Activated naive CD4-positive, alpha-beta T cell treated with anti-CD3 and anti-CD28 coated beads, Interleukin-2, amount 50 U/mL, for 72 hours (primary cell): ENCODE measurements at regions not wholly inside any gene's neighbourhood (a gene's known extent, or its start where the extent isn't known, plus 50 kb on each side); places are given as distances from the start of the nearest gene placed in this dataset.
A peak's percentile ranks its signal among the peaks of the same experiment; 100 is the strongest.

Experiments used
- ATAC-seq, 2 donors: fragments of 150-1000 bp; cut with Tn5 transposase; 2 replicates each; pipeline ENCODE4 v1.10.0; 2021; ENCODE audit warnings: mild to moderate bottlenecking in 2 of 2, moderate library complexity in 2 of 2
- DNase-seq, 2 donors: peaks; one replicate each; pipeline ENCODE4 v3.0.0; 2021 to 2022; ENCODE audit warnings: low spot score in 2 of 2
- H3K27ac Mint-ChIP-seq, 2 donors: one replicate each; pipeline ENCODE4 v1.8.0; 2022; ENCODE audit warnings: mild to moderate bottlenecking in 2 of 2, mixed read lengths in 2 of 2
- H3K36me3 Mint-ChIP-seq, 2 donors: one replicate each; pipeline ENCODE4 v1.8.0; 2022; ENCODE audit warnings: mixed read lengths in 2 of 2
- H3K9me3 Mint-ChIP-seq, 2 donors: one replicate each; pipeline ENCODE4 v1.8.0; 2022; ENCODE audit warnings: mixed read lengths in 2 of 2

DNA sequence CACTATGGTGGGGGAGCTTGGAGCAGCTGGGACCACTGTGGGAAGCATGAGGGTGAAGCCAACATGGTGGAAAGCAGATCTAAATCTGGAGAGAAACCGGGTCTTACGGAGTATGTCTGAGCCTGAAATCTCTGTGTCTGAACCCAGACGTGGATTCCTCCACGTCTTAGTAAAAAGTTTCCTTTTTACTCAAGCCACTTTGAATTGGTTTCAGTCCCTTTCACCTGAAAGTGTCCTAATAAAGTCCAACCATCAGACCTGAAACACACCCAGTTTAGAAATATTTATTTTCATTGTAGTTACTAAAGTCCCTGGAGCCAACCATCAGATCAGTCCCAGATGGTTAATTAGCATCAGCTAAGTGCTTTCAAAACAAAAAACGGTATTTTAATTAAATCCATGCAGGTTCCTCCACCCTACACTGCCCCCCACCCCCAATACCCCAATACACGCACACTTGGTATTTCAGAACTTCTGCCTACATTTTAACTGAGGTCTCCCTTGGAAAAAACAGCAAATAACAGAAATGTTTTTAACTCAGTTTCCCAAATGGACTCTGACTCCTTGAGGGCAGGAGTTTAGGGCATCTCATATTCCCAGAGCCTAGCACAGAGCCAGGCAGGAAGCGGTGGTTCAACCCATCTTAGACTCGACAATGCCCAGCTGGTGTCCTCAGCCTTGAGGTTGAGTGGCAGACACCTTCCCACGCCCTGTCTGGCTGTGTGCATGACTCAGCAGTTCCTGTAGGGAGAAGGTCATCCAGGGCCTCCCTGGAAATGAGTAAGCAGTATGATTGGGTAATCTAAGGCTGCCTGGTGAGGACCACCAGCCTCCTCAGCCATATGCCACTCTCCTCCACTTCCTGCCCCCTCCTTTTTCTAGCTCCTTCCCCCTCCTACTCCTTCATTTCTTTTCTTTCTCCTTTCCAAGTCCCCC, 175.8 kb downstream of the TTC8 start:
- Mint-ChIP-seq H3K36me3 (no peaks in the 10 kb centered on the region), H3K9me3 (peaks cover 0 to 6% of the 10 kb centered on the region in 2 donors), H3K27ac (peak overlapping the region in 1 of 2 donors; percentile 4)
- ATAC-seq (peak; percentile 64 to 70), DNase-seq (peak in 1 of 2 donors; percentile 17)

DNA sequence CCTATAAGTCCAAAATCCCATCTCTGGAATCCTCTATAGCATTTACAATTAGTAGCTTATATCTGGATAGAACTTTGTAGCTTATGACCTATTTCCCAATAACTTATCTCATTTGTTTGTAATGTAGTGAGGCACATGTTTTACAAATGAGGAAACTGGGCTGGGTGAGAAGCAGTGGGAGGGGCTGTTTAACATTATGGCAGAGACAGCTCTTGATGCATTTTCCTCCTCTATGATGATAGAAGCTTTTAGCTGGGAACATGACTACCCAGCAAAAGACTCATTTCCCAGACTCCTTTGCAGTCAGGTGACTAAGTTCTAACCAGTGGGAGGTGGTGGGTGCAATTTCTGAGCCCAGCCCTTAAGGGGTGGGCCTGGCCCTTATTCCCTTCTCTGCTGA, 179.7 kb downstream of the TTC8 start:
- DNase-seq (no peak), ATAC-seq (no peak)
- no peak overlapping the region for H3K27ac Mint-ChIP-seq
- H3K9me3 Mint-ChIP-seq = peaks cover 0 to 6% of the 10 kb centered on the region in 2 donors
- H3K36me3 Mint-ChIP-seq = no peaks in the 10 kb centered on the region

DNA sequence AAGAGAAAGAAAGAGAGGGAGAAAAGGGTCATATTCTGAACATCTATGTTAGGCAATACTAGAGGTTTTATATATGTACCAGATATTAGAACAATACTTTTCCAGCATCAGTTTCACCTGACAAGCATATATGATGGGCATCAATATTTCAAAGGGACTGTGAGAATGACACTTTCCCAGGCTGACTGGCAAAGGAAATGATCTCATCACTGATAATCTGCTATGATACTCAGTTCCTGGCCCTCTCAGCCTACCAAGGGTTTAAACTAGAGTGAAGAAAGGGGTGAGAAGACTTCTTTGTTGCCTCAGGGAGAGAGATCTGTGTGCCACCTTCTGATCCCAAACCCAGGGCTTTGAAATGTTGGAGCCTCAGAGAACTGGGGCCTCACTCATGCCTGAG, 183.5 kb downstream of the TTC8 start:
- no peak for DNase-seq
- H3K9me3 Mint-ChIP-seq = peaks cover 0 to 6% of the 10 kb centered on the region in 2 donors
- no peaks in the 10 kb centered on the region for H3K36me3 Mint-ChIP-seq
- ATAC-seq = peak; percentile 41 to 68
- no peak overlapping the region for H3K27ac Mint-ChIP-seq

DNA sequence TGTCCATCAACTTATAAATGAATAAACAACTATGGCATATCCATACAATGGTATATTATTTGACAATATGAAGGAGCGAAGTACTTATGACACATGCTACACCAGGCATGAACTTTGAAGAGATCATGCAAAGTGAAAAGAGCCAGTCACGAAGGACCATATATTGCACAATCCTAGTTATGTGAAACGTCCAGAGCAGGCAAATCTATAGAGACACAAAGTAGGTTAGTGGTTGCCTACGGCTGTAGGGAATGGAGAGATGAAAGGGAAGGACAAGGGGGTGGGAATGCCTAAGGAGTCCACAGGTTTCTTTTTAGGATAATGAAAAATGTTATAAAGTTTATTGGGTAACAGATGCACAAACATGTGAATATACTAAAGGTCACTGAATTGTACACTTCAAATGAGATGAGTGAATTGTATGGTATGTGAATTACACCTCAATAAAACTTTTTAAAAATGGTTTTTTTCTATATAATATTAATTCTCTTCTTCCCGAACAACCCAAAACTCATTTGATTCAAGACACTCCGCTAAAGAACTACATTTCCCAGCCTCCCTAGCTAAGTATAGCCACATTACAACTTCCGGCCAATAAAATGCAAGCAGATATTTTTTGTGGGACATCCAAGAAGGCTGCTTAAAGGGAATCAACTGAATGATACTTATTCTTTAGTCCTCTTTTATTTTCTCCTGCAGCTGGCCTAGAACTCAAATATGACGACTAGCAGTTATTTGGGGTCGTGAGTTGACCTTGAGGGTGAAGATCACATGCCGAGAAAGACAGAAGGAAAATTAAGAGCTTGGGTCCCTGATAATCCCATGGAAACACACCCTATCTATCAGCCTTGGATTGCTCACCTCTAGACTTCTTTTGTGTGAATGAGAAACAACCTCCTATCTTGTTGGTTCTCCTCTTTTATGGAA, 187.2 kb downstream of the TTC8 start:
- H3K9me3 Mint-ChIP-seq = no peaks in the 10 kb centered on the region
- no peak for DNase-seq
- ATAC-seq = no peak
- H3K27ac Mint-ChIP-seq = no peak overlapping the region
- no peaks in the 10 kb centered on the region for H3K36me3 Mint-ChIP-seq

DNA sequence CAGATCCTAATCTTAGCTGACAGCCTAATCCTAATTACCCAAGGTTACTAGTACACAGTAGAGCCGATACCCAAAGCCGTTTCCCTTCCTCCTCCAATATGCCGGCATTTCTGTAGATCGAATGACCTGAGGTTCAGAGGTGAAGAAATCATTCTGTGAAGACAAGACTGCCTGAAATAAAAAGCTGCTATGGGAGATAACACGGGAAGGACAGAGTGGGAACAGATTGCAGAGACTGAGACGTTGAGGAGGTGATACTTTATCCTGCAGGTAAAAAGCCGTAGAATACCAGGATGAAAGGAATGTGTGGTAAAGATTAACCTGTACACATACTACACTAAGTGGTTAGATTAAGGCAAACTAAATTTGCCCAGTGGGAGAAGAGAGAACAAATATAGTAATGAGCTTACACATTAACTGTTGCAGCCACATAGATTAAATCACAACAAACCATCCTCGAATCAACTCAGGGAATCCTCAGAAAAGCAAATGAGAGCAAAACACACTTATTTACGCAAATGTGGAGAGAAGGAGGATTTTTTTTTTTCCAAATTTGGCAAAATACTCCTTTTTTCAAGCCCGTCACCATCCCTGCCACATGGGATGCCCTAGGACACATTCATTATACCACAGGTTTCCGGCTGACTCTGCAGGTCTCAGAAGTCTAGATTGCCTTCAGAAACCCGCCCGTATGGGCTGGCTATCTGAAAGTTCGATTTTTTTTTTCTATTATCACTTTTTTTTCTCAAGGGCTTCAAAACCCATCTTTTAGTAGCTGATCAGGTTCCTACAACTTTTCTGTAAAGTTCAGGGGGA, 188.0 kb downstream of the TTC8 start:
- H3K36me3 Mint-ChIP-seq = no peaks in the 10 kb centered on the region
- DNase-seq (no peak), ATAC-seq (no peak)
- H3K27ac Mint-ChIP-seq = no peak overlapping the region
- no peaks in the 10 kb centered on the region for H3K9me3 Mint-ChIP-seq

DNA sequence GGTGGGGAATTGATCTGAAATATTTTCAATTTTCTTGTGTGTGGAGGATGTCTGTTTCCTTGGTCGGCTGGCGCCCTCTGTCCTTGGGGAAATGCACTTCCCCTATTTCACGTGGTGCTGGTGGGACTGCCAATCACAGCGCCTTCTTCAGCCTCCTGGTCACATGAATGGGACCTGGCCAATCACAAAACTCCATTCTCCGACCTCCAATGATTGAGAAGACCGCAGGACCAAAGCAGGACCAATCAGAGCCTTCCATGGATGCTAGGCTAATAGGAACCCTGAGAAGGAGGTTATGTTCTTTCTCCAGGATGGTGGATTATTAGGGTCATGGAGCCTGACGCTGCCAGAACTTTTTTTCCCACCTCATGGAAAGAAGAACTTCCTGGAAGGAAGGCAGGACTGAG, 188.7 kb downstream of the TTC8 start:
- DNase-seq (no peak), ATAC-seq (peak; percentile 34 to 35)
- H3K9me3 Mint-ChIP-seq = no peaks in the 10 kb centered on the region
- no peaks in the 10 kb centered on the region for H3K36me3 Mint-ChIP-seq
- no peak overlapping the region for H3K27ac Mint-ChIP-seq

DNA sequence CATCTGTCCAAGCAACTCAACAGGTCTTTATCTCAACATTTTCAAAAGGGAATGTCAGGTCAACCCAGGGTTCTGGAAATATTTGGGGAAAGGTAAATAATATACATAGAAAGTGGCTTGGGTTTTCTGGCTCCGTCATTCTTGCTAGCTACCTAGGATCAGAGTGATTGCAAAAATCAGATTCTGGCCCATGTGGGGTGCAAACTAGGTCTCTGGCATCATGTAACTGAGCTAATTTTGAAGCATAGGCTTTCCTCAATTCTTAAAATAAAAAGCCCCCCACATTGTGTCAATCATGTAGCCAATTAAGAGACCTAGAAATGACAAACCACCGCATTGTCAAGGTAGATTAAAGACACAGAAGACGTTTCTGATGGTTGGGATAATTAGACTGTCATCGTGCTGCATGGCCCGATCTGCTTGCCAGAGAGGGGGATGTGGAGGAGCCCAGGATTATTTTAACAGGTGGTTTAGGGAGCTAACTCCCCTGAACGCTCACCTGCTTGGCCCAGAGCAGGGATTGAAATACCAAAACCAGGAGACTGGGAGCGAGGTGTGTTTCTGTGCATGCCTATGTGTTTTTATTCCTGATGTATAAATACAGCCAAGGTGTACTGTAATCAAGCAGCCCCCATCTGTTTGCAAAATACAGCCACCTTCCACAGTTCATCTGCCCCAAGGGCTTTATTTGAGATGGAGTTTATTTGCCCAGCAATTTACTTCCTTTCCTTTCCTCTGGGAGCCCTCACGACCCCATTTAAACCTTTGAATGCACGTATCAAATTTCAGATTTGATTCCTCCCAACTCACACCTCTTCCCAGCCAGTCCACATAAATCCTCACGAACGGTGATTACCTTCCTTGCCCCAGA, 189.5 kb downstream of the TTC8 start:
- Mint-ChIP-seq H3K36me3 (no peaks in the 10 kb centered on the region), H3K9me3 (no peaks in the 10 kb centered on the region), H3K27ac (no peak overlapping the region)
- DNase-seq (no peak), ATAC-seq (no peak)

DNA sequence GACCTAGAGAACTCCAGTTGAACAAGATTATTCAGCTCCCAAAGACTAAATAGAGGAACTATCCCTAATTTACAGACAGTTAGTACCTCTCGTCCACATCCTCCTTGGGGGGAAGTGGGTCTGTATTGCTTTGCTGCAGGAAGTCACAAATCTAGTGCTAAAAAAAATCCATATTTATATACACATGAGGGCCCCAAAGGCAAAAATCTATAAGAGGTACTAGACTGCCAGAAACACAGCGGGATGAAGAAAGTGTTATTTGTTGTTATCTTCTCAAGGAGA, 190.1 kb downstream of the TTC8 start:
- Mint-ChIP-seq H3K9me3 (no peaks in the 10 kb centered on the region), H3K36me3 (no peaks in the 10 kb centered on the region), H3K27ac (no peak overlapping the region)
- DNase-seq (no peak), ATAC-seq (no peak)

DNA sequence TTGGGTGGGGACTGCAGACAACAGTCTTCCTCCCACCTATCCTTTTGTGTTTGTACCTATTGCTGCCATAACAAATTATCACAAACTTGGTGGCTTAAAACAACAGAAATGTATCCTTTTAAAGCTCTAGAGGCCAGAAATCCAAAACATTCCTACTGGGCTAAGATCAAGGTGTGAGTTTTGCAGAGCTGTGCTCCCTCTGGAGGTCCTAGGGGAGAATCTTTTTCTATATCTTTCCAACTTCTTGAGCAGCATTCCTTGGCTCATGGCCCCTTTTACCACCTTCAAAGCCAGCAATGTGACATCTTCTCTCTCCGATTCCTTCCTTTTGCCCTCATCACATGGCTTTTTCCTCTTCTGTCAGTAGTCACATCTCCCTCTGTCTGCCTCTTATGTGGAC, 190.6 kb downstream of the TTC8 start:
- ATAC-seq = no peak
- DNase-seq = no peak
- Mint-ChIP-seq H3K9me3 (no peaks in the 10 kb centered on the region), H3K36me3 (no peaks in the 10 kb centered on the region), H3K27ac (no peak overlapping the region)

DNA sequence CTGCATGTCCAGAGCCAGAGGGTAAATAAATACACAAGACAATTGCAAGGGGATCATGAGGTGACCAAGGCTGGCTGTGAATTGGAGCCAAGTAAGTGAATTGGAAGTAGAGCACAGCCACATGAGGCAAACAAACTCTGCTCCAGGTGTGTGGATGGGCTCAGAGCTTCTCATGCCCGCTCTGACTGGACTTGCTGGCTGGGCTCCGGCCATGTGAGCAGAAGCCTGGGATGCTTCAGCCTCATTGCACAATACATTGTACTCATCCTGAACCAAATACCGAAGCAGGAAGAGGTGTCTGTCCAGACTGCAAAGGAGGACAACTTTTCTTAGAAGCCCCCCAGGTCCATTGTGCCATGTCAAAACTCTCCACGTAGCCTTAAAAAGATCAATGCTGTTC, 193.0 kb downstream of the TTC8 start:
- Mint-ChIP-seq H3K27ac (no peak overlapping the region), H3K9me3 (no peaks in the 10 kb centered on the region), H3K36me3 (no peaks in the 10 kb centered on the region)
- ATAC-seq (no peak), DNase-seq (no peak)

DNA sequence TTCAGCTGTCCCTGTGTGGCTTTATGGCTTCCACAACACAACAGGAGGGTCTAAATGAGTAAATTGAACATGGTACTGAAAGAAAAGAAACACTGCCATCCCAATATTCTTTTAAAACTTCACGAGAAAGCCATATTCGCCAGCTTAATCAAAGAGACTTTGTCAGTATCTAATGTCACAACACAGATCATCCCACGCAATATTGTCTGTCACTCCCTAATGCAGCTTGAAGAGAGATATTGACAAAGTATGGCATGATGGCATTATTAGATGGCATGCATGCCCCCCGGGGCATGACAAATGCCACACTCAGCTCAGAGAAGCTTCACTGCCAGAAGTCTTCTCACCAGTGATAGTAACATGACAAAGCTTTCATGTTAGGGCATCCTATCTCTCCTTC, 197.8 kb downstream of the TTC8 start:
- ATAC-seq = no peak
- H3K36me3 Mint-ChIP-seq = no peaks in the 10 kb centered on the region
- DNase-seq = no peak
- H3K9me3 Mint-ChIP-seq = no peaks in the 10 kb centered on the region
- H3K27ac Mint-ChIP-seq = no peak overlapping the region

DNA sequence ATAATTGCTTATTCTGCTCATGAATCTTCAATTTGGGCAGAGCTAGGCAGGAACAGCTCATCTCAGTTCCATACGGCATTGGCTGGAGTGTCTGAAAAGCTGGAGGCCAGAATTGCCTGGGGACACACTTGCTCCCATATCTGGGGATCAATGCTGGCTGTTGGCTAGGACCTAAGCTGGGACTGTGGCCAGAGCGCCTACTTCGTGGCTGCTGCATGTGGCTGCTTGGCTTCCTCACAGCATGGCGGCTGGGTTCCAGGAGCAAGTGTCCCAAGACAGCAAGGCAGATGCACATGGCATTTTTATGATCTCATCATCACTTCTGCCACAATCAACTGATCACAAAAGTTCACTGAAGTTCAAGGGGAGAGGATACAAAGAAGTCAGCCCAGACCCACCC, 200.2 kb downstream of the TTC8 start:
- Mint-ChIP-seq H3K27ac (no peak overlapping the region), H3K36me3 (no peaks in the 10 kb centered on the region), H3K9me3 (no peaks in the 10 kb centered on the region)
- no peak for ATAC-seq
- no peak for DNase-seq

DNA sequence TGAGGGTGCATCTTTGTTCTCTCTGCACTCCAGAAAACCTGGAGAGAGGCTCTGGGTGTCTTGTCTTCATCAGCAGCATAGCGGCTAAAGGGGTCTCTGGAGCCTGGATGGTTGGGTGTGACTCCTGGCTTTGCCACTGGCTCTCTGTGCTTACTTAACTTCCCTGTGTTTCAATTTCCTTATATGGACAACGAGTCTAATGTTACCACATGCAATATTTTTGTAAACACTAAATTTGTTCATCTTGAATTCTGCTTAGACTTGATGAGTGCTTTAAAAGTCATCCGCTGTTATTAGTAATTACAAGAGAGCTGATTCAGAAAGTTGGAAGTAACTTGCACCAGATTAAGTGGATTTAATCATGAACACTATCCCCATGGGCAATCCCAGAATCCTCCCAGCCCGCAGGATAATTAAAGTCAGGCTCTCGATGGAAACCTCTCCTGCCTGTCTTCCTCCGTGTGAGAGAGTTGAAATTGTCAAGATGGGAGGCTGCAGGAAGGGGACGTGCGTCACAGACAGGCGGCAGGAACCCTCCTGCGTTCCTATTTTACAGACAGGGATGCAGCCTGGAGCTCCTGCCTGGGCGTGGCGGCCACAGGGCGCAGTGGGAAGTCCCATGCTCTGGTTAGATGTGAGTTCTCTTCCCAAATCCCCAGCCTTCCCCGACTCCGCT, 201.2 kb downstream of the TTC8 start:
- DNase-seq = no peak
- no peak for ATAC-seq
- Mint-ChIP-seq H3K9me3 (no peaks in the 10 kb centered on the region), H3K36me3 (no peaks in the 10 kb centered on the region), H3K27ac (no peak overlapping the region)

DNA sequence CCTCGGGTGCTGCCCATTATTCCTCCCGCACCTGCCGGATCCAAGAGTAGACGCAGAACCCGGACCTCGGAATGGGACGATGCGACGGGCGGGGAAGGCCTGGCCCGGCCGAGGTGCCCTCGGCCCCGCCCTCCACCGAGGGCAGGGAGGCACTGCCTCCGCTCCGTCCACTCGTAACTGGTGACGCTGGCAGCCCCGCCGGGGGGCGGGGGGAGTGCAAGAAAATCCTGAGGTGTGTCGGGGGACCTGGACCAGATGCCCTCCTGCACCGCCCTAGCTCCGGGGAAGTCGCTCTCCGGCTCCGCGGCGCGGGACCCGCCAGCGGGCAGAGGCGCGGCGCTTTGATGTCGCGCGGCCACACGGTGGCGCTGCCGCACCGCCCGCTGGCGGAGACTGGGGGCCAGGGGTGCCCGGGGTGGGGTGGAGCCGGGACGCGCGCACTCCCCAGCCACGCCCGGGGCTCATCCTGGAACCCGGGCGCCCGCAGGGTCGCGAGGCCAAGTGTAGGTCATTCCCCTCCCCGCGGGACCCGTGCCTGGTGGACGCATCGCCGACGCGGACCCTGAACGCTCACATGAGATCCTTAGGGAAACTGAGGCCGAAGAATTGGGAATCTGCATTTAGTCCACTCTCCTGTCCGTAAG, 202.8 kb downstream of the TTC8 start:
- ATAC-seq (peak; percentile 93 to 94), DNase-seq (peak; percentile 69 to 77)
- H3K9me3 Mint-ChIP-seq = no peaks in the 10 kb centered on the region
- no peak overlapping the region for H3K27ac Mint-ChIP-seq
- H3K36me3 Mint-ChIP-seq = no peaks in the 10 kb centered on the region

DNA sequence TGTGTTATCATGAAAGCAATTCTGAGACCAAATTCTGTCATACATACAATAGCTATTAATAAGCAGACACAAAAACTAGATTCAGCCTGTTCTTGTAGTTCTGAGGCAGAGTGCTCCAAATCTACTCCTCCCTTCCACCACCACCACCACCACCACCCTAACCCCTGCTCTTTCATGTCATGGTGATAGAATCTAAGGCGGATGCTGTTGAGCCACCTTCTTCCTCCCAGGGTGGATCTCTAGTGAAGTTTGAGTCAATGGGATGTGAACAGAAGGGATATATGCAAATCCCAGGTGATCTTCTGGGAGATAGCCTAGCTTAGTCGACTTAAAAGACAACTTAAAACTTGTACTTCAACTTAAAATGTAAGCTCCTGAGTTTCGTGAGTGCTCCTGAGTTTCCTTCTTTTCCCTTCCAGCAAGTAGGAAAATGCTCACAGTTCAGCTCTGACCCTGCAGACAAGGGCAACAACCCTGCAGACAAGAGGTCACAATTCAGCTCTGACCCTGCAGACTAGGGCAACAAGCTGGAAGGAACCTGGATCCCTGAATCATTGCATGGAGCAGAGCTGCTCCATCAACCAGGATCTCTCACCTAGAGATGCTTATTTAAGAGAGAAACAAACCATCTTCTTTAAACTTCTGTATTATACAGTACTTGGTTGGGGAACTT, 204.1 kb downstream of the TTC8 start:
- DNase-seq (no peak), ATAC-seq (no peak)
- Mint-ChIP-seq H3K27ac (no peak overlapping the region), H3K36me3 (no peaks in the 10 kb centered on the region), H3K9me3 (no peaks in the 10 kb centered on the region)
